HEK293T (cell line): ENCODE measurements at regions not wholly inside any gene's neighbourhood (a gene's known extent, or its start where the extent isn't known, plus 50 kb on each side); places are given as distances from the start of the nearest gene placed in this dataset.

Experiments
- CTCF ChIA-PET: fragments of 350-600 bp; formaldehyde crosslinking; extraction: SDS; loops from one replicate; lab custom pipeline; 2021; ENCODE audit warnings: antibody characterized with exemption, inconsistent platforms; lab: Yijun Ruan, JAX
- POLR2A ChIA-PET: fragments of 350-600 bp; formaldehyde crosslinking; extraction: SDS; loops from one replicate; lab custom pipeline; 2020; ENCODE audit warnings: antibody characterized with exemption, inconsistent platforms; lab: Yijun Ruan, JAX
- DNase-seq: peaks from one replicate; pipeline ENCODE4 v3.0.0; 2012; ENCODE audit warnings: mixed read lengths; ENCODE audit errors: extremely low spot score
- ARNT ChIP-seq: fragments of 450-650 bp; IDR thresholded peaks from 2 replicates; pipeline ENCODE4 v1.6.1; 2017; ENCODE audit warnings: mild to moderate bottlenecking
- BHLHE40 ChIP-seq: fragments of 450-650 bp; IDR thresholded peaks from 2 replicates; pipeline ENCODE4 v1.6.1; 2016; ENCODE audit warnings: mild to moderate bottlenecking, moderate library complexity, borderline replicate concordance
- CTBP1 ChIP-seq: fragments of 450-650 bp; IDR thresholded peaks from 2 replicates; pipeline ENCODE4 v1.6.1; 2016; ENCODE audit warnings: borderline replicate concordance
- ELF4 ChIP-seq: fragments of 450-650 bp; IDR thresholded peaks from 2 replicates; pipeline ENCODE4 v1.6.1; 2017; ENCODE audit warnings: antibody characterized with exemption
- FOXA1 ChIP-seq: fragments of 450-650 bp; IDR thresholded peaks from 2 replicates; pipeline ENCODE4 v1.6.1; 2016; ENCODE audit warnings: mild to moderate bottlenecking
- FOXK2 ChIP-seq: fragments of 450-650 bp; IDR thresholded peaks from 2 replicates; pipeline ENCODE4 v1.6.1; 2016; ENCODE audit warnings: mild to moderate bottlenecking
- FOXM1 ChIP-seq: fragments of 450-650 bp; IDR thresholded peaks from 2 replicates; pipeline ENCODE4 v1.6.1; 2017; ENCODE audit warnings: mild to moderate bottlenecking, borderline replicate concordance
- HDGF ChIP-seq: fragments of 450-650 bp; IDR thresholded peaks from 2 replicates; pipeline ENCODE4 v1.6.1; 2017; ENCODE audit warnings: antibody characterized with exemption, borderline replicate concordance
- L3MBTL2 ChIP-seq: fragments of 450-650 bp; conservative IDR thresholded peaks from 2 replicates; pipeline ENCODE4 v1.6.1; 2016; ENCODE audit warnings: mild to moderate bottlenecking
- LEF1 ChIP-seq: fragments of 450-650 bp; IDR thresholded peaks from 2 replicates; pipeline ENCODE4 v1.6.1; 2017; ENCODE audit warnings: mild to moderate bottlenecking, borderline replicate concordance
- NFRKB ChIP-seq: fragments of 450-650 bp; IDR thresholded peaks from 2 replicates; pipeline ENCODE4 v1.6.1; 2016; ENCODE audit warnings: mild to moderate bottlenecking, moderate library complexity
- PKNOX1 ChIP-seq: fragments of 450-650 bp; IDR thresholded peaks from 2 replicates; pipeline ENCODE4 v1.6.1; 2016
- SP1 ChIP-seq: fragments of 450-650 bp; IDR thresholded peaks from 2 replicates; pipeline ENCODE4 v1.6.1; 2017
- SUZ12 ChIP-seq: fragments of 450-650 bp; IDR thresholded peaks from 2 replicates; pipeline ENCODE4 v1.6.1; 2016; ENCODE audit warnings: mild to moderate bottlenecking
- TARDBP ChIP-seq: fragments of 450-650 bp; IDR thresholded peaks from 2 replicates; pipeline ENCODE4 v1.6.1; 2016
- ZNF384 ChIP-seq: fragments of 450-650 bp; IDR thresholded peaks from 2 replicates; pipeline ENCODE4 v1.6.1; 2016

DNA sequence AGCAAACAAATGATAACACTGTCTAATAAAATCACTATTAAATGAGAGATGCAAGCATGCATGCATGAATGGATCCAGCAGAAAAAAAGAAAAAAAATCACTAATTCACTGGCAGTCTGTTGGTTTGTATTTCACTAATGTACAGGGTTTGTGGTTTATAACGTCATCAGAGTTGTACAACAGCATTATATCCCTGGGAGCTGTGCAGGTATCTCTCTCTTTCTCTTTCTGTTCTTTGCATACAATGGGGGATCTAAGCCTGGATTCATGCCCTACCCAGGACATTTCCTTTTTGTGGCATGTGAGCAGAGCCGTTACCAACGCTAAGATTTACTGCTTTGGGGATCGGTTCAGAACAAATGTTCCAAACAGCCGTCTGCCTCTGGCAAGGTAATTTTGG, 229.5 kb downstream of the SOX2 start:
- ChIA-PET CTCF (no interaction called here), POLR2A (no interaction called here)
- DNase-seq = no peak
- TF ChIP-seq FOXA1 = no peak
- no peak for TF ChIP-seq ELF4
- TF ChIP-seq ZNF384 = no peak
- no peak for TF ChIP-seq BHLHE40
- no peak for TF ChIP-seq SP1
- TF ChIP-seq NFRKB = no peak
- no peak for TF ChIP-seq HDGF
- no peak for TF ChIP-seq SUZ12
- no peak for TF ChIP-seq ARNT
- no peak for TF ChIP-seq FOXK2

DNA sequence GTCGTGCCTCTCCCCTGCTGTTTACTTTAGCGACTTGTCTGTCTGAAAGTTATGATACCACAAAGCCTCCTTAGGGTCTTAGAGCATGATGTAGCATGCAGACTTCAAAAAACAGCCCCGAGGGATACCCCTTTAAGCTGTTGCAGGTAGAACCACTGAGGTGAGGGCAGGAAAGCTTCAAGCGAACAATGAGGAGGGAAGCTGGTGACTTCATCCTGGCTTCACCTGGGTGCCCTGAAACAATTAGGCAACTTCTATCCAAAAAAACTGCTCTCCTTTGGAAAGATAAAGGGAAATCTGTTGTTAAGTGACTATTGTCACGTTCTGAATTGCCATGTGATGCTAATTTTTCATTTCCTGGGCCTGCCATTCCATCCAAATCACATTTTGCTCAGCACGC, 231.6 kb downstream of the SOX2 start:
- ChIA-PET CTCF (no interaction called here), POLR2A (no interaction called here)
- TF ChIP-seq HDGF = no peak
- TF ChIP-seq SUZ12 = no peak
- no peak for TF ChIP-seq ZNF384
- no peak for TF ChIP-seq CTBP1
- TF ChIP-seq ARNT = no peak
- no peak for TF ChIP-seq ELF4
- TF ChIP-seq SP1 = no peak
- no peak for TF ChIP-seq PKNOX1
- TF ChIP-seq FOXM1 = no peak
- no peak for TF ChIP-seq LEF1
- no peak for TF ChIP-seq L3MBTL2
- no peak for TF ChIP-seq TARDBP
- no peak for TF ChIP-seq BHLHE40
- no peak for TF ChIP-seq NFRKB
- no peak for TF ChIP-seq FOXA1
- no peak for TF ChIP-seq FOXK2
- no peak for DNase-seq

GRCh38 chr3:181947606-181948005, 235.9 kb downstream of the SOX2 start:
- CTCF ChIA-PET = interaction anchor here (0.6 kb wide), 1 partner anchor 89 kb away, joined by 3 read pairs; no protein-coding TSS in a partner anchor
- POLR2A ChIA-PET = no interaction called here

GRCh38 chr3:181948286-181948685, 236.6 kb downstream of the SOX2 start:
- no peak for DNase-seq
- TF ChIP-seq ARNT (no peak), SUZ12 (no peak), HDGF (no peak), FOXM1 (no peak), FOXK2 (no peak), PKNOX1 (no peak)
- POLR2A ChIA-PET = no interaction called here
- CTCF ChIA-PET = no interaction called here

More at GRCh38 chr3:181947606-181948005, 235.9 kb downstream of the SOX2 start:
- TF ChIP-seq PKNOX1 = no peak
- no peak for DNase-seq

GRCh38 chr3:181952221-181952620, 240.5 kb downstream of the SOX2 start:
- CTCF ChIA-PET = no interaction called here
- TF ChIP-seq SP1 (no peak), ZNF384 (no peak), PKNOX1 (no peak), HDGF (no peak), FOXK2 (no peak), SUZ12 (no peak), ELF4 (no peak)
- DNase-seq = no peak
- POLR2A ChIA-PET = no interaction called here

- ChIA-PET CTCF (no interaction called here), POLR2A (no interaction called here)
- TF ChIP-seq L3MBTL2 = no peak
- TF ChIP-seq FOXA1 = no peak
- no peak for TF ChIP-seq PKNOX1
- no peak for TF ChIP-seq BHLHE40
- TF ChIP-seq HDGF = no peak
- TF ChIP-seq LEF1 = no peak
- TF ChIP-seq SUZ12 = no peak
- no peak for TF ChIP-seq NFRKB
- no peak for TF ChIP-seq ARNT
- TF ChIP-seq SP1 = no peak
- no peak for TF ChIP-seq TARDBP
- TF ChIP-seq FOXK2 = no peak
- TF ChIP-seq ZNF384 = no peak
- no peak for TF ChIP-seq FOXM1
- no peak for TF ChIP-seq ELF4
- no peak for TF ChIP-seq CTBP1
- DNase-seq = no peak
Observed at GRCh38 chr3:181952929-181953328, 241.2 kb downstream of the SOX2 start.
